HG03135 (cell line): ENCODE measurements at regions not wholly inside any gene's neighbourhood (a gene's known extent, or its start where the extent isn't known, plus 50 kb on each side); places are given as distances from the start of the nearest gene placed in this dataset.

Experiments
- ATAC-seq: cut with Tn5 transposase; IDR thresholded peaks from one replicate; pipeline ENCODE4 v1.9.1; 2021; ENCODE audit warnings: mild to moderate bottlenecking, moderate library complexity; ENCODE audit not compliant: unreplicated experiment

GRCh38 chr4:141395919-141396318, 175.2 kb downstream of the ZNF330 start:
- no peak for ATAC-seq

- ATAC-seq: no peak
These were observed 182.0 kb downstream of the ZNF330 start for GRCh38 chr4:141402712-141403111.

DNA sequence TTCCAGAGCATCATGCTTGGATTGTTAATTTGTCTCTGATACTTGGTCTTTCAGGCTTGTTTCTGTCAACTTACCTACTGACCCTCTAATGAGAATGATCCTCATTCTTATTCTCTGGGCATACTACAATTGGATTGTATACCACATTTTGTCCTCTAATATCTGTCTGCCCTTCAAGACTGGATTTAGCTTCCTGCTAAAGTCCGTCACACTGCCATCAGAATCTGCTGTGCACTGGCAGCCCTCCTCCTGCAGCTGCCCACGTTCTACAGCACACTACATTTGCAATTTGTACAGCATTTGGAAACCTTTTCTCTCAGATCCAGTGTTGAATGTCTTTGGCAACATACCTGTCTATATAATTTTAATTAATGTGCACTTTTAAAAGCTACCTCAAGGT, 183.1 kb downstream of the ZNF330 start:
- ATAC-seq: no peak

DNA sequence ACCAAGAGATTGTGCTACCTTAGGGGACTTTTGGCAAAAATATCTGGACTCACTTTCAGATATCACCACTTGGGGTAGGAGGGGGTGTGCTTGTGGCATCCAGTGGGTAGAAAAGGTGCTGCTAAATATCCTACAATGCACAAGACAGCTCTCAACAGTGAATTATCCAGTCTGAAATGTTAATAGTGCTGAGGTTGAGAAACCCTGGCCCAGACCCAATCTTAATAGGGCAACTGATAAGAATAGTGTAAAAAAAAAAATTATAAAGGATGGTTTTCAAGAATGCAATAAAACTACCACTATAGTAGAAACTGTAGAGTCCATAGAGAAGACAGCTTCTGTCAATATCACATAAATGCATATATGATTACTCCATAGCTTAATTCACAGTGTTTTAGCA, 185.5 kb downstream of the ZNF330 start:
- ATAC-seq: no peak

- no peak for ATAC-seq
These were observed 188.9 kb downstream of the ZNF330 start for GRCh38 chr4:141409556-141409955.

GRCh38 chr4:141410839-141411238, 190.1 kb downstream of the ZNF330 start:
- no peak for ATAC-seq

DNA sequence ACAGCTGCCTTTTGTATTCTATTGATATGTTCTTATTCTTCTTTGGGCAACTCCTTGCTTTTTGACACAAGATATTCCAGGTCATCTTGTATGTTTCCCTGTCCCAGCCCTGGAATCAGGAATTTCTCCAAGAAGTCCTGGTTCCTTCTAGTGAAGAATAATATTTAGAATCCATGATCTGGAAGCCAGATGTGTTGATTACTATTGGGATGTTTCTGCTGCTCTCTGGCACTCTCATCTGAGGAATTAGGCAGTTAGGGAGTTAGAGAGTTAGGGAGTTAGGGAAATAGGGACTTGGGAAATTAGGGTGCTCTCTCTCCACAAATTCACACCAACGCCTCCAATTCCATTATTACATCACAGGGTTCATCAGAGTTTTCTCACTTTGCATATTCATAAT, 191.2 kb downstream of the ZNF330 start:
- no peak for ATAC-seq

GRCh38 chr4:141413366-141413765, 192.7 kb downstream of the ZNF330 start:
- no peak for ATAC-seq

DNA sequence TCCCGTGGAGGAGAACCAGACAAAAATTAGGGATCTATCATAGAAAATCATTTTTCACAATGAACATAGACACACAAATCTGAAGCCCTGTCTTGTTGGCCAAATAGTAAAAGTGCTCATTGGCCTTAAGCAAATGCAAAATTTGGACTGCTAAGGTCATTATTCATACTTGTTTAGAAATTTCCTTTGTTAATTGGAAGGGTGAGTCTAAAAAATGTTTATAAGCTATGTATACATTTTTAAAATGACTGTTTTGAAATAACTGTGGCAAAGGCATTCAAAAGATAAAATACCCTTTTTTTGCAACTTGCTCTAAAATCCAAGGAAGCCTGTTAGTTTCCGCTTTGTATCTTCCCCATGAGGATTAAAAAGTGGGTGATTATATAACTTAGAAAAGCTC, 195.0 kb downstream of the ZNF330 start:
- no peak for ATAC-seq

- ATAC-seq: no peak
These were observed 195.5 kb downstream of the ZNF330 start for GRCh38 chr4:141416219-141416618.

GRCh38 chr4:141416677-141417363, 196.1 kb downstream of the ZNF330 start:
- ATAC-seq: no peak

- no peak for ATAC-seq
These were observed 196.7 kb downstream of the ZNF330 start for GRCh38 chr4:141417387-141417786.

GRCh38 chr4:141425124-141425523, 204.4 kb downstream of the ZNF330 start:
- ATAC-seq: no peak

- no peak for ATAC-seq
These were observed 207.1 kb downstream of the ZNF330 start for GRCh38 chr4:141427726-141428296.

- ATAC-seq: no peak
These were observed 206.4 kb upstream of the IL15 start for GRCh38 chr4:141429933-141430332.

- no peak for ATAC-seq
These were observed 205.7 kb upstream of the IL15 start for GRCh38 chr4:141430686-141431085.

DNA sequence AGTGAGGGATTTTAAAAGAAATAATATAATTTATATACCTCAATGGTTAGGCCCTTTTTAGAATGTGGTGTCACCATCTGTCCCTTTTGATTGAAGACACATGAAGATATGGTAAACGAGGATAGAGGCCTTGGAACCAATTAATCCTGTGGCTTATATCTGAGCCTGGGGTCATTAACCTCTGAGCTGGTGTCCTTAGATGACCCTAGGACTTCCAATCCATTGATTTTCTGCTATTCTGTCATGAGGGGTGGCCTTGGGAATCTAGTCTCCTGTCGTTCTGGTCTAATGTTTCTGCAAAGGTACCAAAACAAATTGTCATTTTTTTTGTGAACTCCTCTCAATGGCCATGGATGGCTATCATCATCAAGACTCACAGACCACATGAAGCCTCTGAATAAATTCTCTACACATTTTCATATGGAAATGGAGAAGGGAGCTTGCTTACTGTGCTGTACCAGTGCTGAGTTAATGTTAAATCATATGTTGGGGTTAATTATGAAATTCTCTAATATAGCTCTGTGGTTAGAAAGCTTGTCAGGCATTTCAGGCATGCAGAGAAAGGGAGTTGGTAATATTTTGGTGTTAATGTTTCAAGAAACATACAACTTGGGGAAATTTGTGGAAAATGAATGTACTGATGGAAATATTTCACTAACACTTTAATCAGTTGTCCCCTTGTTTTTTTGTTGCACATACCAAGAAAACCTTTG, 204.2 kb upstream of the IL15 start:
- no peak for ATAC-seq

DNA sequence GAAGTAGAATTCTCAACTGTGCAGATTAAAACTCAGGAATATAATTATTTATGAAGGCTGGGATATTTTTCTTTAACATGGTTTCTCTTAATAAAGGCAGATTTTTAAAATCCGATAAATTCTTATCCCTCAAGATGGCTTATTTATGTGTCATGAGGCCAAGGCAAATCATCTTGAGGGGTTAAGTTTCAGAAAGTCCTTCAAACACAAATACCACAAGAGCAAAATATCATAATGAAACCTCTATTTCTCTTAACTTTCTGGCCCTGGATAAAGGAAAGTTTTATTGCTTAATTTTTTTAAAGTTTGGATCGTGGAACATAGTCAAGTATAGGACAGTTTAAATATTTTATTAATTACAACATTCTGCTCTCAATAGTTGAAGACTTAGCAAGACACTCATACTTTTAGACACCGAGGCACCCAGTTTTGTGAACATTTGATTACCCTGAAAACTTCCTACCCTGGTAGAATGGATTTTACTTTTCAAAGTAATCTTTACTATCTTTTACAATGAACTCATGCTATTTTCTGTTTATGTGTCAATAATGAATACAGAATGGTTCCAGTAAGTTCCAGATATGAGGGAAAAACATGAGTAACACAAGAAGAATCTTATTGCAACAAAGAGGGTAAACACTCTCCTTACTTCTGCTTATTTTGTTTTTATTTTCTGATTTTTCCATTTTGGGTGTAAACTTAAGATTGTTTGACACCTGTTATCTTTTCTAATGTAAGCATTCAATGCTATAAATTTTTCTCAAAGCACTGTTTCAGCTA, 200.7 kb upstream of the IL15 start:
- ATAC-seq: no peak

DNA sequence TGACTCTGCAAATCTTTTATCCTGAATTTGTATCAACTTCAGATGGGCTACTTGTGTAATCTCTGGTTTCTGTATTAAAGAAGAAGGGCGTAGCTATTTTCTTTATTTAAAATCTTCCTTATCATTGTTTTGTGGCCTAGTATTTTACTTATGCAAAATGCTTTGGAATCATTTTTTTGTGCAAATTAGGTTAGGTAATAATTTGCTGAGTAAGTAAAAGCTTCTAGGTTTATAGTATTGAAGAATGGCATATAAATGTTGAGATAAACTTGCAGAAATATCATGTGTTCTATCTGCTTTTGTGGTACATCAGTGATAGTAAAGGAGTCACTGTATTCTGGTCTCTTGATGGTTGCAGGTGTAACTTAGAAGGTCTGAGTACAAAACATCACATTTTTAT, 197.2 kb upstream of the IL15 start:
- ATAC-seq: no peak

DNA sequence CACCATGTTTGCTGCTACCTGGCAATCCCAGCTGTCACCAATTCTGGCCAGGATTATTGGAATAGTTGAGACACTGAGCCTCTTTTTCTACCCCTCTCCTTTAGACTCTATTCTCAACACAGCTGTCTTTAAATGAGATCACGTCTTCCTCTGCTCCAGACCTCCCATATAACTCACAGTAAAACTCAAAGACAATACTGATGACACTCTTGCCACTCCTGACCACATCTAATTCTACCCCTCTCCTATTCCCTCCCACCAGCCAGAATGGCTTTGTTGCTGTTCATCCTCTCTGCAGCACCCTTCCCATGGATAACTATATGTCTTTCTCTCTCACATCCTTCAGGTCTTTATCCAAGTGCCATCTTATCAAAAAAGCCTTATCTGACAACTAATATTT, 188.6 kb upstream of the IL15 start:
- no peak for ATAC-seq

DNA sequence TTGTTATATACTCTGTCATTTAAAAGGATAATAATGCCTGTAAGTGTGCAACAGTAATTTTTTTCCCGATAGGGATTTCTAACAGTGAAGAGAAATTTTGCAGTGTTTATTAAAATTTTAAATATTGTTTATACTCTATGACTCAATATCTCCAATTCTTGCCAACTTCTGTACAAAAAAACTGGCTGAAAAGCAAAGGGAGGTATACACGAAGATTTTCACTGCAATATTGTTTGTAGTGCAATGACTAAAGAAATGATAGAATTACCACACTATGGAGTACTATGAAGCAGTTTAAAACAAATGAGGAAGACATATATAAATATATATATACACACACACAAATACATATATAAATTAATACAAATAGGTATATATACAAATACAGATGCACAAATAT, 187.9 kb upstream of the IL15 start:
- ATAC-seq: no peak

DNA sequence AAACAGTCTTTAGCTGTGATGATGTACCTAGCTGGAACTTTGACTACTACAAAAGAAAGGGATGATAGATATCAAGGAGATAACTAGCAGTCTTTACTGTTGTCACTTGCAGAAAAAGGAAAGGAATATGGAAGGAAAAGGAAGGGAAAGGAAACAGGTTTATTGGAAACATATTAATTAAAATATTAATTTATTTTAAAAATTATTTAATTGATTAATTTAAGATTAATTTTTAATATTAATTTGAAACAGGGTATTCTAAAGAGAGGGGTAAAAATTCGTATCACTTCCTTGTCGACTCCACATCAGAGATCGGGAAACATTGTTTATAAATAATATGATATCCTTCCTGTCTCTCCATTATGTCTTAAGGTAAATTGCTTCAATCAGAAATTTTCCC, 186.5 kb upstream of the IL15 start:
- no peak for ATAC-seq
